NB4 (cell line): ENCODE measurements at regions not wholly inside any gene's neighbourhood (a gene's known extent, or its start where the extent isn't known, plus 50 kb on each side); places are given as distances from the start of the nearest gene placed in this dataset.

Source experiments
- DNase-seq: peaks from one replicate; pipeline ENCODE4 v3.0.0; 2010; ENCODE audit warnings: low read depth
- H3K4me3 ChIP-seq: one replicate; pipeline ENCODE4 v1.5.1; 2011; ENCODE audit warnings: mild to moderate bottlenecking, low read depth, low read length, moderate library complexity
- CTCF ChIP-seq: IDR thresholded peaks from one replicate; pipeline ENCODE4 v1.5.1; 2012; ENCODE audit warnings: low read depth, low read length
- MAX ChIP-seq: IDR thresholded peaks from 2 replicates; pipeline ENCODE4 v1.6.1; 2011; ENCODE audit warnings: low read depth, low read length
- MYC ChIP-seq: IDR thresholded peaks from 2 replicates; pipeline ENCODE4 v1.6.1; 2011; ENCODE audit warnings: low read depth, low read length
- POLR2A ChIP-seq: IDR thresholded peaks from 2 replicates; pipeline ENCODE4 v1.6.1; 2011; ENCODE audit warnings: mild to moderate bottlenecking; ENCODE audit not compliant: insufficient read length; ENCODE audit errors: extremely low read depth

DNA sequence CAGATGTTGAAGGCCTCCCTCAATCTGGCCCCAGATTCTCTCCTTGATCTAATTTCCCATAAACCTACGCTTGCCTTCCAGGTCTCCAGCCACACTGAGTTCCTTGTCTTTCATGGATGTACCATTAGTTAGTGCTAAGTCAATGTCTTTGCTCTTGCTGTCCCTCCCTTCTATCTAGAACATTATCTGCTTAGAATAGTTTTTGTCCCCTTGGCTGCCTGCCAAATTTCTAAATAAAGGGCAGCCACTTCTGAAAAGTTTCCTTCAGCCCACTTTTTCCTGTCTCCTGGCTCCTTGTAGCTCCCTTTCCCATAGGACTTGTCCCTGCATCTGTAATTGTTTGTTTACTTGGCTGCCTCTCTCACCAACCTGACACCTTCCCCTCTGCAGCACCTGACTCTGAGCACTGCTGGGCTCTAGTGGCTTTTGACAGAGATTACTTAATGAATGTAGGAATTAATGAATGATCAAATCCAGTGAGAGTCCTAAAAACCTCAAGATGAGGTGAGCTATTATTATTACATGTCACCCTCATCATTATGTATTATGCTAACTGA, 58.3 kb downstream of the CXCL12 start:
- no peak overlapping the region for H3K4me3 ChIP-seq
- no peak for DNase-seq

GRCh38 chr10:44325596-44326307, 59.1 kb downstream of the CXCL12 start:
- no peak for DNase-seq
- H3K4me3 ChIP-seq: no peak overlapping the region

More for the DNA sequence above, 58.3 kb downstream of the CXCL12 start:
- TF ChIP-seq CTCF: no peak
- no peak for TF ChIP-seq MAX
- TF ChIP-seq MYC: no peak
- TF ChIP-seq POLR2A: no peak

DNA sequence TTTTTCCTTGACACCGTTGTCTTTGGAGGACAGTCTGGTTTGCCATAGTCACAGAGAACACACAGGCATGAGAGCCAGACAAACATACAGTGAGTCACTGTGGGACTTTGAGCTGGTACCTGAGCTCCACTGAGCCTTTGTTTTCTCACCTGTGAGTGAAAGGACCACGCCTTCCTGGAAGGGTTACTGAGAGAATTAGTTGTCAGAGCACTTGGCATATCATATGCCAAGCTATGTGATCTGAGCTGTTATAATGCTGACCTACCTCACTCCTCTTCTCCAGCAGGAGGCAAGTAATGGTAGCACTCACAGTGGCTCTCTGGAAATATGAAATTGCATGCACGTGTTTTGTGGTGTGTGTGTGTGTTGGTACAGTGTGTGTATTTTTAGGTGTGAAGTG, 59.7 kb downstream of the CXCL12 start:
- TF ChIP-seq MYC: no peak
- no peak for TF ChIP-seq CTCF
- DNase-seq: no peak
- no peak overlapping the region for H3K4me3 ChIP-seq

More at GRCh38 chr10:44325596-44326307, 59.1 kb downstream of the CXCL12 start:
- TF ChIP-seq POLR2A (no peak), CTCF (no peak)

- DNase-seq: no peak
- H3K4me3 ChIP-seq: no peak overlapping the region
- TF ChIP-seq MAX (no peak), MYC (no peak), POLR2A (no peak), CTCF (no peak)
These were observed 61.1 kb downstream of the CXCL12 start for GRCh38 chr10:44323838-44324237.

- no peak for DNase-seq
- H3K4me3 ChIP-seq: no peak overlapping the region
- TF ChIP-seq CTCF: no peak
- TF ChIP-seq MYC: no peak
- no peak for TF ChIP-seq POLR2A
- TF ChIP-seq MAX: no peak
These were observed 62.8 kb downstream of the CXCL12 start for GRCh38 chr10:44322137-44322536.

GRCh38 chr10:44320756-44321155, 64.1 kb downstream of the CXCL12 start:
- no peak overlapping the region for H3K4me3 ChIP-seq
- DNase-seq: no peak
- TF ChIP-seq MAX: no peak
- TF ChIP-seq POLR2A: no peak
- no peak for TF ChIP-seq MYC
- no peak for TF ChIP-seq CTCF
